Right atrium auricular region (tissue), 2 donors: ENCODE measurements at regions not wholly inside any gene's neighbourhood (a gene's known extent, or its start where the extent isn't known, plus 50 kb on each side); places are given as distances from the start of the nearest gene placed in this dataset.

Source experiments
- DNase-seq: peaks from one replicate; pipeline ENCODE4 v3.0.0-alpha.2; 2019; ENCODE audit warnings: low spot score
- H3K27ac ChIP-seq, 2 donors: fragments of 200-600 bp; sonication (generic); 1 replicate in 1 of 2; 2 replicates in 1 of 2; pipeline ENCODE4 v1.5.1; 2016 to 2019
- H3K27me3 ChIP-seq, 2 donors: fragments of 200-600 bp; sonication (generic); one replicate each; pipeline versions ENCODE4 v1.5.1 to v1.6.0; 2017 to 2019
- H3K36me3 ChIP-seq: fragments of 200-600 bp; sonication (generic); one replicate; pipeline ENCODE4 v1.5.1; 2016
- H3K4me1 ChIP-seq, 2 donors: fragments of 200-600 bp; sonication (generic); one replicate each; pipeline versions ENCODE4 v1.5.1 to v1.6.0; 2017 to 2019
- H3K4me3 ChIP-seq, 2 donors: fragments of 200-600 bp; sonication (generic); 1 replicate in 1 of 2; 2 replicates in 1 of 2; pipeline ENCODE4 v1.5.1; 2017 to 2019; ENCODE audit warnings: mild to moderate bottlenecking in 1 of 2, moderate library complexity in 1 of 2
- H3K9me3 ChIP-seq, 2 donors: fragments of 200-600 bp; sonication (generic); one replicate each; pipeline ENCODE4 v1.5.1; 2019
- CTCF ChIP-seq, 2 donors: fragments of 200-600 bp; sonication (generic); IDR thresholded peaks; one replicate each; pipeline ENCODE4 v1.5.1; 2019; ENCODE audit warnings: antibody characterized with exemption in 2 of 2

GRCh38 chr9:38296807-38297206 lies 95.7 kb upstream of the ALDH1B1 start:
- Histone ChIP-seq H3K27me3 (no peaks in the 10 kb centered on the region), H3K27ac (no peak overlapping the region), H3K36me3 (no peaks in the 10 kb centered on the region), H3K4me3 (no peak overlapping the region), H3K4me1 (peaks cover 0 to 13% of the 10 kb centered on the region in 2 donors), H3K9me3 (no peaks in the 10 kb centered on the region)
- no peak for TF ChIP-seq CTCF (IDR thresholded peaks at IDR 0.05)
- DNase-seq, result no peak

DNA sequence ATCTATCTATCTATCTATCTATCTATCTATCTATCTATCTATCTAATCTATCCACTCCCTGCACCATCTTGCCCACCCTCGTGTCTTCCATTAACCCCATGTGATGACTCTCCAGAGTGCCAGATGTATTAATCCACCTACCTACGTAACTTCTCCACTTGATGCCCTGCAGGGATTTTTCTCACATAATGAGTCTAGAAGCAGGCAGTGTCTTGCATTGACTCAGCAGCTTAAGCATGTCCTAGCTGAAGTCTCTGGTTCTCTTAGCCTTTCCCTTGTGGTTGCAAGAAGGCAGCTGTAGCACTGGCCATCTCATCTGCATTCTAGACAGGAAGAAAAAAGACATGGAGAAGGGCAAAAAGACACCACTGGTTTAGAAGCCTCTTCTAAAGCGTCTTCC lies 96.7 kb upstream of the ALDH1B1 start:
- Histone ChIP-seq H3K4me1 (peaks cover 0 to 13% of the 10 kb centered on the region in 2 donors), H3K27ac (no peak overlapping the region), H3K9me3 (no peaks in the 10 kb centered on the region), H3K4me3 (no peak overlapping the region), H3K36me3 (no peaks in the 10 kb centered on the region), H3K27me3 (no peaks in the 10 kb centered on the region)
- DNase-seq, result no peak
- no peak for TF ChIP-seq CTCF (IDR thresholded peaks at IDR 0.05)

DNA sequence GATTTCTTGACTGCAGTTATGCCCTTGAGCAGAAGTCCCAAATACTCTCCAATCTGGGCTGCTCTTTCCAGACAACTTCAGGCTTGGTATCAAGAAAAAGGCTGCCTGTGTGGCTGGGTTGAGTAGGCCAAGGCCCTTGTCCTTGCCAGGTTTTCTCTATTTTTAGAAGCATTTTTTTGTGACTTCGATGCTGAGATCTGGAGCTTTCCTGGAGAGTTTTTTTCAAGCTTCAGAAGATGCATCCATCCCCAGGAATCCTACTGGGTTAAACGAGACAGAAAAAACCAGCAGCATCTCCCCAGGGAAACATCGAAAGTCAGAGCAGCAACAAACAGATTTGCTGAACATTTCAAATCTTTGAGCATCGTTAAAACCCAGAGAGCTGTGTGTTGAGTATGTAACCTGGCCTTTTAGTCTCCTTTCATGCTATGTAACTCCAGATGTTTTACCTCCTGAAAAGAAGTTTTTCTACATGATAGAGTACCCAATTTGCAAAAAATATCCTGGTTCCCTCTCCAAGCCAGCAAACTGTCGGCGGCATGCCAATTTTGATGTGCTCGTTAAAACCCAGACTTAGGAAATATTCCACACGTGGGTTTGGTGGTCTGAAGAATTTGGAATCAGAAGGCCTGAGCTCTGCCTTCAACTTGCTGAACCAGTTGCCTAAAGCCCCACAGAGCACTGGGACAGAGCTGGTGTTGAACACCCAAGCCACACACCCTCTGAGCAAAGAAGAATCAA lies 98.1 kb upstream of the ALDH1B1 start:
- TF ChIP-seq CTCF (IDR thresholded peaks at IDR 0.05), result no peak
- Histone ChIP-seq H3K4me1 (peaks cover 0 to 13% of the 10 kb centered on the region in 2 donors), H3K27ac (no peak overlapping the region), H3K36me3 (no peaks in the 10 kb centered on the region), H3K9me3 (no peaks in the 10 kb centered on the region), H3K27me3 (no peaks in the 10 kb centered on the region), H3K4me3 (no peak overlapping the region)
- DNase-seq, result no peak

DNA sequence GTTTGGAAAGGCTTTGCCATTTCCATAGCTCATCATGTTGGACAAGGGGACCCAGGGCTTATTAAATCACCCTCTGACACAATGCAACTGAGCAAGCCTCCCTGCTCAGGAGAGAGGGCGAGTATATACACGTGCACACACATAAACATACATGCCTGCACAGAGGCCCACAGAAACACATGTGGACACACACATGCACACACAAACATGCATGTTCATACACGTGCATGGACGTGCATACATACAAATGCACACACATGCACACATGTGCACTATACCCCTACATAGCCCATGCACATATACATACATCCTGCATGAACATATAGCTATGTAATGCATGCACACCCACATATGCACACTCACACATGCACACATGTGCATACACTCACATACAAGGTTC lies 99.5 kb upstream of the ALDH1B1 start:
- no peaks in the 10 kb centered on the region for H3K9me3 ChIP-seq
- no peak overlapping the region for H3K4me3 ChIP-seq
- H3K27ac ChIP-seq, result no peak overlapping the region
- no peak for DNase-seq
- no peaks in the 10 kb centered on the region for H3K27me3 ChIP-seq
- peaks cover 0 to 13% of the 10 kb centered on the region in 2 donors for H3K4me1 ChIP-seq
- H3K36me3 ChIP-seq, result no peaks in the 10 kb centered on the region
- TF ChIP-seq CTCF (IDR thresholded peaks at IDR 0.05), result no peak

DNA sequence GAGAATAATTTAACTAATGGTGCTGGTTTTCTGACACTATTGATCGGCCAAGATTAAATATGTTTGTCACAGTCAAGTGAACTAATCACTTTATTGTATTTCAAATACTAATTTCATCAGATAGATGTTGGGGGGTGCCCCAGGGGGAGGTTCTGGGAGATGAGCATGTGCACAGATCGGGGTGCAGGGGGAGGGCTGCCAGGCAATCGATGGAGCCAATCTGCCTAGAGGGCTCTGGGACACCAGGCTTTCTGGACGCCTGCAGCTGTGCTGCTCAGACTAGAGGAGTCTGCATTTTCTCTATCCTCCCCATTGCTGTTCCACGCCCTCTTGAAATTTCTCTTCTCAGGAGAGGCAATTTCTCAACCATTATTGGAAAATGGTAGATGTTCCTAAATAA lies 100.0 kb upstream of the ALDH1B1 start:
- peaks cover 0 to 13% of the 10 kb centered on the region in 2 donors for H3K4me1 ChIP-seq
- H3K27ac ChIP-seq, result no peak overlapping the region
- no peak overlapping the region for H3K4me3 ChIP-seq
- H3K36me3 ChIP-seq, result no peaks in the 10 kb centered on the region
- DNase-seq, result no peak
- H3K27me3 ChIP-seq, result no peaks in the 10 kb centered on the region
- TF ChIP-seq CTCF (IDR thresholded peaks at IDR 0.05), result no peak
- H3K9me3 ChIP-seq, result no peaks in the 10 kb centered on the region

GRCh38 chr9:38289866-38290245 lies 102.6 kb upstream of the ALDH1B1 start:
- Histone ChIP-seq H3K4me1 (peaks cover 0 to 10% of the 10 kb centered on the region in 2 donors), H3K9me3 (no peaks in the 10 kb centered on the region)
- TF ChIP-seq CTCF (IDR thresholded peaks at IDR 0.05), result no peak

More at GRCh38 chr9:38289866-38290245, 102.6 kb upstream of the ALDH1B1 start:
- Histone ChIP-seq H3K36me3 (no peaks in the 10 kb centered on the region), H3K4me3 (no peak overlapping the region), H3K27ac (no peak overlapping the region), H3K27me3 (no peaks in the 10 kb centered on the region)
- DNase-seq, result peak; percentile 21
